H1 (cell line): ENCODE measurements at regions not wholly inside any gene's neighbourhood (a gene's known extent, or its start where the extent isn't known, plus 50 kb on each side); places are given as distances from the start of the nearest gene placed in this dataset.

Source experiments
- POLR2AphosphoS5 ChIP-seq: IDR thresholded peaks from 2 replicates; pipeline ENCODE4 v1.6.1; 2011; ENCODE audit warnings: low read depth, low read length
- SAP30 ChIP-seq: fragments of 300-600 bp; sonication (generic); IDR thresholded peaks from 2 replicates; pipeline ENCODE4 v1.7.1; 2012; ENCODE audit warnings: low read length, moderate library complexity, mild to moderate bottlenecking, inconsistent platforms; ENCODE audit not compliant: insufficient read depth, insufficient replicate concordance
- YY1 ChIP-seq: IDR thresholded peaks from 2 replicates; pipeline ENCODE4 v1.6.1; 2011; ENCODE audit warnings: low read depth, mild to moderate bottlenecking, low read length

- TF ChIP-seq SAP30 (no peak), YY1 (no peak), POLR2AphosphoS5 (no peak)
Observed at GRCh38 chr12:91401190-91401589, 218.6 kb upstream of the DCN start (continued).
